H1 (cell line): ENCODE measurements at regions not wholly inside any gene's neighbourhood (a gene's known extent, or its start where the extent isn't known, plus 50 kb on each side); places are given as distances from the start of the nearest gene placed in this dataset.

ENCODE experiments used
- ATF3 ChIP-seq: IDR thresholded peaks from 2 replicates; pipeline ENCODE4 v1.6.1; 2011; ENCODE audit warnings: low read depth, mild to moderate bottlenecking, low read length; ENCODE audit not compliant: insufficient read depth
- EP300 ChIP-seq, 2 experiments: IDR thresholded peaks; 1 replicate in 1 of 2; 2 replicates in 1 of 2; pipeline ENCODE4 v1.6.1; 2011 to 2012; ENCODE audit warnings: low read depth in 2 of 2, low read length in 2 of 2, mild to moderate bottlenecking in 2 of 2, borderline replicate concordance in 1 of 2, inconsistent platforms in 1 of 2, moderate library complexity in 1 of 2
- POLR2A ChIP-seq, 2 experiments: IDR thresholded peaks; 1 replicate in 1 of 2; 2 replicates in 1 of 2; pipeline ENCODE4 v1.6.1; 2011; ENCODE audit warnings: low read depth in 2 of 2, low read length in 2 of 2, mild to moderate bottlenecking in 2 of 2; ENCODE audit errors: control extremely low read depth in 1 of 2
- RXRA ChIP-seq: IDR thresholded peaks from 2 replicates; pipeline ENCODE4 v1.6.1; 2011; ENCODE audit warnings: low read depth, mild to moderate bottlenecking, low read length, moderate library complexity; ENCODE audit not compliant: insufficient read depth
- TCF12 ChIP-seq: IDR thresholded peaks from 2 replicates; pipeline ENCODE4 v1.6.1; 2011; ENCODE audit warnings: low read depth, mild to moderate bottlenecking, low read length

GRCh38 chr14:80354860-80355581 lies 143.7 kb upstream of the DIO2 start:
- TF ChIP-seq RXRA (no peak), TCF12 (no peak), POLR2A (IDR thresholded peaks at IDR 0.05; ENCODE audit: control extremely low read depth in 1 of 2, low read depth in 2 of 2, low read length in 2 of 2) (no peak), ATF3 (no peak), EP300 (IDR thresholded peaks at IDR 0.05; ENCODE audit: borderline replicate concordance in 1 of 2, low read depth in 2 of 2, low read length in 2 of 2) (no peak)
